ENCODE measurements at regions not wholly inside any gene's neighbourhood (a gene's known extent, or its start where the extent isn't known, plus 50 kb on each side); places are given as distances from the start of the nearest gene placed in this dataset.
A peak's percentile ranks its signal among the peaks of the same experiment; 100 is the strongest.
"Not testable (repeated sequence)": the region's sequence is repeated elsewhere in the genome, so short reads cannot be mapped to it uniquely, and the experiment has no call there.

DNA sequence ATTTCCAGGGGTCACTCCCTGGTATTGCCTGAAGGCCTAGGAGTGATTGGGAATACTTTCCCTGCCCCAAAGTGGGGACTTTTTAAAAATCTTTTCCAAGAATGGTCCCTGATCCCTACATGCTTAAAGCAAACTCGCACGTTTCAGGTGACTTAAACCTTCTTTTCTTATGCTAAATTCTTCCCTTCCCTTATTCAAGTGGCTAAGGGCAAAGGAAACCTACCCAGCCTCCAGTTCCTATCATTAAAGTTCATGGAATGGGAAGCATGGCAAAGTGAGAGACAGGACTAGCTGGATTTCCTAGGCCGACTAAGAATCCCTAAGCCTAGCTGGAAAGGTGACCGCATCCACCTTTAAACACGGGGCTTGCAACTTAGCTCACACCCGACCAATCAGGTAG lies 346.8 kb downstream of the ZIC4 start:
- H3K27me3 ChIP-seq (ENCODE audit: insufficient read depth, low read length, poor library complexity); H3K36me3 ChIP-seq (ENCODE audit: control insufficient read depth, insufficient read depth, low read length); H3K18ac ChIP-seq (ENCODE audit: low read length); H4K8ac ChIP-seq (ENCODE audit: low read depth, low read length); H2BK120ac ChIP-seq (ENCODE audit: low read depth, low read length); H3K4ac ChIP-seq (ENCODE audit: low read depth, low read length); H2BK15ac ChIP-seq (replicated peaks; ENCODE audit: low read depth); H3K27ac ChIP-seq (ENCODE audit: low read depth, low read length); H3K79me1 ChIP-seq (ENCODE audit: low read length); H3K4me3 ChIP-seq (ENCODE audit: low read length); H3K79me2 ChIP-seq (ENCODE audit: control insufficient read depth, insufficient read depth, low read length); H4K5ac ChIP-seq (ENCODE audit: low read length); H2BK5ac ChIP-seq (ENCODE audit: low read length); H3K4me1 ChIP-seq (ENCODE audit: control insufficient read depth, low read depth, low read length); H3K23ac ChIP-seq (ENCODE audit: low read length); H3K56ac ChIP-seq (ENCODE audit: low read length); H3K4me2 ChIP-seq (ENCODE audit: low read length); H2AK5ac ChIP-seq (ENCODE audit: low read length); H3K9ac ChIP-seq (ENCODE audit: low read length): not testable (repeated sequence)
- peak; percentile 5 for DNase-seq
- no CpG with 5 or more reads among the region's 6 CpGs for WGBS (ENCODE audit: extremely low coverage, insufficient coverage, low lambda C conversion rate)

DNA sequence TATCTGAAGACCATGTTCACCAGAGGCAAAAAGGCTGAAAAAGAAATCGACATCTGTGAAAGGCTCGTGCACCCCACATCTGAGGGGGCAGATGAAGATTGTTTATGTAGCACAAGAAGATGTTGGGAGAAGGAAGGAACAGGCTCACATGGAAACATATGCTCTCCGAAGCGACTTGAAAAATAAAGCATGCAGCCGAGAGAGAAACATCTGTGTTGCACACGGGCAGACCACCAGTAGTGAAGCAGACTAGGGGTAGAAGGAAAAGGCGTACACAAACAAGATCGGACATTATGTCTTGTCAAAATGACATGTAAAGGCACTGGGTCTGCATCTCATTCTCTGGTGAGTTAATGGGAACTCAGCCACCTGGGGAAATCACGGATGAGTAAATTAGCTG lies 356.5 kb downstream of the ZIC4 start:
- H3K27ac ChIP-seq (ENCODE audit: low read depth, low read length), result no peak overlapping the region
- no CpG with 5 or more reads among the region's 9 CpGs for WGBS (ENCODE audit: extremely low coverage, insufficient coverage, low lambda C conversion rate)
- H3K4me3 ChIP-seq (ENCODE audit: low read length), result no peak overlapping the region
- no peak overlapping the region for H2BK15ac ChIP-seq (replicated peaks; ENCODE audit: low read depth)
- no peak overlapping the region for H3K23ac ChIP-seq (ENCODE audit: low read length)
- no peak overlapping the region for H3K9ac ChIP-seq (ENCODE audit: low read length)
- H3K4me1 ChIP-seq (ENCODE audit: control insufficient read depth, low read depth, low read length), result no peaks in the 10 kb centered on the region
- H3K56ac ChIP-seq (ENCODE audit: low read length), result no peak overlapping the region
- no peaks in the 10 kb centered on the region for H3K27me3 ChIP-seq (ENCODE audit: insufficient read depth, low read length, poor library complexity)
- H3K79me1 ChIP-seq (ENCODE audit: low read length), result no peaks in the 10 kb centered on the region
- H2BK5ac ChIP-seq (ENCODE audit: low read length), result no peak overlapping the region
- H3K79me2 ChIP-seq (ENCODE audit: control insufficient read depth, insufficient read depth, low read length), result no peaks in the 10 kb centered on the region
- no peak overlapping the region for H2AK5ac ChIP-seq (ENCODE audit: low read length)
- H4K5ac ChIP-seq (ENCODE audit: low read length), result no peak overlapping the region
- DNase-seq, result no peak
- H4K8ac ChIP-seq (ENCODE audit: low read depth, low read length), result no peak overlapping the region
- H3K18ac ChIP-seq (ENCODE audit: low read length), result no peak overlapping the region
- H3K36me3 ChIP-seq (ENCODE audit: control insufficient read depth, insufficient read depth, low read length), result no peaks in the 10 kb centered on the region
- H3K4me2 ChIP-seq (ENCODE audit: low read length), result no peak overlapping the region
- no peak overlapping the region for H3K4ac ChIP-seq (ENCODE audit: low read depth, low read length)
- H2BK120ac ChIP-seq (ENCODE audit: low read depth, low read length), result no peak overlapping the region

- H2BK5ac ChIP-seq (ENCODE audit: low read length), result no peak overlapping the region
- no peak for DNase-seq
- no peak overlapping the region for H3K23ac ChIP-seq (ENCODE audit: low read length)
- H3K4me2 ChIP-seq (ENCODE audit: low read length), result no peak overlapping the region
- no peaks in the 10 kb centered on the region for H3K4me1 ChIP-seq (ENCODE audit: control insufficient read depth, low read depth, low read length)
- no peak overlapping the region for H3K27ac ChIP-seq (ENCODE audit: low read depth, low read length)
- no peak overlapping the region for H2BK15ac ChIP-seq (replicated peaks; ENCODE audit: low read depth)
- H3K79me2 ChIP-seq (ENCODE audit: control insufficient read depth, insufficient read depth, low read length), result no peaks in the 10 kb centered on the region
- H4K5ac ChIP-seq (ENCODE audit: low read length), result no peak overlapping the region
- H3K18ac ChIP-seq (ENCODE audit: low read length), result no peak overlapping the region
- no peak overlapping the region for H3K4me3 ChIP-seq (ENCODE audit: low read length)
- no peaks in the 10 kb centered on the region for H3K27me3 ChIP-seq (ENCODE audit: insufficient read depth, low read length, poor library complexity)
- no peak overlapping the region for H2BK120ac ChIP-seq (ENCODE audit: low read depth, low read length)
- WGBS (ENCODE audit: extremely low coverage, insufficient coverage, low lambda C conversion rate), result no CpG with 5 or more reads among the region's 3 CpGs
- no peak overlapping the region for H3K56ac ChIP-seq (ENCODE audit: low read length)
- no peaks in the 10 kb centered on the region for H3K36me3 ChIP-seq (ENCODE audit: control insufficient read depth, insufficient read depth, low read length)
- no peak overlapping the region for H4K8ac ChIP-seq (ENCODE audit: low read depth, low read length)
- no peak overlapping the region for H3K4ac ChIP-seq (ENCODE audit: low read depth, low read length)
- no peak overlapping the region for H2AK5ac ChIP-seq (ENCODE audit: low read length)
- no peaks in the 10 kb centered on the region for H3K79me1 ChIP-seq (ENCODE audit: low read length)
- H3K9ac ChIP-seq (ENCODE audit: low read length), result no peak overlapping the region
Measured at GRCh38 chr3:147049305-147049704, 357.0 kb downstream of the ZIC4 start.

DNA sequence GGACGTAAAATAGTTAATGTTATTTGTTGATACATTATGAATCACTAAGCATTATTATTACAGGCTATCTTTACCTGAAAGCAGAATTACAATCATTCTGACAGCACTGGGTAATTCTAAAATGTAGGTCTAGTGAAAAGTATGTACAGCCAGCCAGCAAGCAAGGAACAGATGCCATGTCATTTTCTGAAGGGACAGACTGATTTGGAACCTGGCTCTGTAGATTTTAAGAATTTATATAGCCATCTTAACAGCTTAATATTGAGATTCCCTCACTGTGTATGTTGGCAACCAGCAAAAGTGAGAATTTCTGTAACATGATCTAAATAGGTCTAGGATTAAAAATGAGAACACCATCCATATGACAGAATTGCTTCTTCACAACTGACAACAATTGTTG lies 359.4 kb downstream of the ZIC4 start:
- H4K8ac ChIP-seq (ENCODE audit: low read depth, low read length), result no peak overlapping the region
- no peak overlapping the region for H3K23ac ChIP-seq (ENCODE audit: low read length)
- WGBS (ENCODE audit: extremely low coverage, insufficient coverage, low lambda C conversion rate), result no CpG with 5 or more reads among the region's 1 CpG
- H2BK15ac ChIP-seq (replicated peaks; ENCODE audit: low read depth), result no peak overlapping the region
- H3K79me2 ChIP-seq (ENCODE audit: control insufficient read depth, insufficient read depth, low read length), result no peaks in the 10 kb centered on the region
- no peak overlapping the region for H3K9ac ChIP-seq (ENCODE audit: low read length)
- H3K4me3 ChIP-seq (ENCODE audit: low read length), result no peak overlapping the region
- H3K27me3 ChIP-seq (ENCODE audit: insufficient read depth, low read length, poor library complexity), result no peaks in the 10 kb centered on the region
- H3K36me3 ChIP-seq (ENCODE audit: control insufficient read depth, insufficient read depth, low read length), result no peaks in the 10 kb centered on the region
- no peak overlapping the region for H2BK5ac ChIP-seq (ENCODE audit: low read length)
- H3K56ac ChIP-seq (ENCODE audit: low read length), result no peak overlapping the region
- no peak overlapping the region for H3K18ac ChIP-seq (ENCODE audit: low read length)
- H2BK120ac ChIP-seq (ENCODE audit: low read depth, low read length), result no peak overlapping the region
- no peaks in the 10 kb centered on the region for H3K4me1 ChIP-seq (ENCODE audit: control insufficient read depth, low read depth, low read length)
- no peak overlapping the region for H3K27ac ChIP-seq (ENCODE audit: low read depth, low read length)
- no peak overlapping the region for H3K4ac ChIP-seq (ENCODE audit: low read depth, low read length)
- H3K79me1 ChIP-seq (ENCODE audit: low read length), result no peaks in the 10 kb centered on the region
- no peak overlapping the region for H3K4me2 ChIP-seq (ENCODE audit: low read length)
- H2AK5ac ChIP-seq (ENCODE audit: low read length), result no peak overlapping the region
- H4K5ac ChIP-seq (ENCODE audit: low read length), result no peak overlapping the region
- DNase-seq, result no peak

DNA sequence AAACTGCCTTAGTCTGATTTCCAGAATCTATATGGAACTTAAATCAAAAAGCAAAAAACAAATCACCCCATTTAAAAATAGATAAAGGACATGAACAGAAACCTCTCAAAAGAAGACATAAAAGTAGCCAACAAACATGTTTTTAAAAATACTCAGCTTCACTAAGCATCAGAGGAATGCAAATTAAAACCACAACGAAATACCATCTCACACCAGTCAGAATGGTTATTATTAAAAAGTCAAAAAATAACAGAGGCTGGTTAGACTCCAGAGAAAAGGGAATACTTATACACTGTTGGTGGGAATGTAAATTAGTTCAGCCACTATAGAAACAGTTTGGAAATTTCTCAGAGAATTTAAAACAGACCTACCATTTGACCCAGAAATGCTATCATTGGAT lies 367.9 kb downstream of the ZIC4 start:
- Histone ChIP-seq H3K27me3 (ENCODE audit: insufficient read depth, low read length, poor library complexity) (no peaks in the 10 kb centered on the region), H3K79me1 (ENCODE audit: low read length) (no peaks in the 10 kb centered on the region), H2BK5ac (ENCODE audit: low read length) (no peak overlapping the region), H3K79me2 (ENCODE audit: control insufficient read depth, insufficient read depth, low read length) (no peaks in the 10 kb centered on the region), H3K4me3 (ENCODE audit: low read length) (no peak overlapping the region), H3K4me1 (ENCODE audit: control insufficient read depth, low read depth, low read length) (no peaks in the 10 kb centered on the region), H2BK120ac (ENCODE audit: low read depth, low read length) (no peak overlapping the region), H3K23ac (ENCODE audit: low read length) (no peak overlapping the region), H3K27ac (ENCODE audit: low read depth, low read length) (no peak overlapping the region), H3K36me3 (ENCODE audit: control insufficient read depth, insufficient read depth, low read length) (no peaks in the 10 kb centered on the region), H3K18ac (ENCODE audit: low read length) (no peak overlapping the region), H3K56ac (ENCODE audit: low read length) (no peak overlapping the region), H2BK15ac (replicated peaks; ENCODE audit: low read depth) (no peak overlapping the region), H2AK5ac (ENCODE audit: low read length) (no peak overlapping the region), H4K8ac (ENCODE audit: low read depth, low read length) (no peak overlapping the region), H3K4ac (ENCODE audit: low read depth, low read length) (no peak overlapping the region), H3K4me2 (ENCODE audit: low read length) (no peak overlapping the region), H4K5ac (ENCODE audit: low read length) (no peak overlapping the region), H3K9ac (ENCODE audit: low read length) (no peak overlapping the region)
- no CpG with 5 or more reads among the region's 1 CpG for WGBS (ENCODE audit: extremely low coverage, insufficient coverage, low lambda C conversion rate)
- DNase-seq, result no peak

DNA sequence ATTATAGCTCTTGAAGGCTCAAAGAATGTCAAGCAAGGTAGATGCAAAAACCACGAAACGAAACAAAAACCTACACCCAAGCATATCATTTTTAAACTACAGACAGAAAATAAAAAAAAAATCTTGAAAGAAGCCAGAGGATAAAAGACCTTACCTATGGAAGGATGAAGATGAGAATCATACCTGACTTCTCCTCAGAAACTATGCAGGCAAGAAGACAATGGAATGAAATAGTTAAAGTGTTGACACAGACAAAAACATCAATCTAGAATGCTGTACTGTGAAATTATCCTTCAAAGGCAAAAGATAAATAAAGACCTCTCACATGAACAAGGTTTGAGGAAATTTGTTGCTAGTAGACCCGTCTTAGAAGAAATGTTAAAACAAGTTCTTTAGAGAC lies 372.0 kb downstream of the ZIC4 start:
- Histone ChIP-seq H3K4me1 (ENCODE audit: control insufficient read depth, low read depth, low read length) (no peaks in the 10 kb centered on the region), H3K4ac (ENCODE audit: low read depth, low read length) (no peak overlapping the region), H3K79me1 (ENCODE audit: low read length) (no peaks in the 10 kb centered on the region), H2BK5ac (ENCODE audit: low read length) (no peak overlapping the region), H2AK5ac (ENCODE audit: low read length) (no peak overlapping the region), H3K4me3 (ENCODE audit: low read length) (no peak overlapping the region), H3K23ac (ENCODE audit: low read length) (no peak overlapping the region), H3K18ac (ENCODE audit: low read length) (no peak overlapping the region), H2BK15ac (replicated peaks; ENCODE audit: low read depth) (no peak overlapping the region), H3K36me3 (ENCODE audit: control insufficient read depth, insufficient read depth, low read length) (no peaks in the 10 kb centered on the region), H3K4me2 (ENCODE audit: low read length) (no peak overlapping the region), H3K56ac (ENCODE audit: low read length) (no peak overlapping the region), H4K5ac (ENCODE audit: low read length) (no peak overlapping the region), H4K8ac (ENCODE audit: low read depth, low read length) (no peak overlapping the region), H3K27me3 (ENCODE audit: insufficient read depth, low read length, poor library complexity) (no peaks in the 10 kb centered on the region), H3K9ac (ENCODE audit: low read length) (no peak overlapping the region), H2BK120ac (ENCODE audit: low read depth, low read length) (no peak overlapping the region), H3K27ac (ENCODE audit: low read depth, low read length) (no peak overlapping the region), H3K79me2 (ENCODE audit: control insufficient read depth, insufficient read depth, low read length) (no peaks in the 10 kb centered on the region)
- DNase-seq, result no peak
- no CpG with 5 or more reads among the region's 3 CpGs for WGBS (ENCODE audit: extremely low coverage, insufficient coverage, low lambda C conversion rate)

Data from mesendoderm (in vitro differentiated cells).